ENCODE measurements at regions not wholly inside any gene's neighbourhood (a gene's known extent, or its start where the extent isn't known, plus 50 kb on each side); places are given as distances from the start of the nearest gene placed in this dataset.
A peak's percentile ranks its signal among the peaks of the same experiment; 100 is the strongest.

- Mint-ChIP-seq H3K27me3 (ENCODE audit: low read depth) (no peaks in the 10 kb centered on the region), H3K4me1 (peaks cover 11% of the 10 kb centered on the region), H3K27ac (no peak overlapping the region), H3K4me3 (no peak overlapping the region), H3K9me3 (peaks cover 14% of the 10 kb centered on the region), H3K36me3 (no peaks in the 10 kb centered on the region)
- peak in 1 of 2 experiments; percentile 10 for DNase-seq (ENCODE audit: low spot score in 2 of 2, unreplicated experiment in 2 of 2)
- TF ChIP-seq CTCF (IDR thresholded peaks at IDR 0.05; ENCODE audit: unreplicated experiment) = no peak
These were observed 259.2 kb downstream of the DLL1 start for GRCh38 chr6:170031684-170032121.

- Mint-ChIP-seq H3K36me3 (no peaks in the 10 kb centered on the region), H3K4me1 (peaks cover 19% of the 10 kb centered on the region), H3K27me3 (ENCODE audit: low read depth) (no peaks in the 10 kb centered on the region), H3K27ac (no peak overlapping the region), H3K9me3 (peaks cover 8% of the 10 kb centered on the region), H3K4me3 (no peak overlapping the region)
- DNase-seq (ENCODE audit: low spot score in 2 of 2, unreplicated experiment in 2 of 2) = peak in 1 of 2 experiments; percentile 7
- no peak for TF ChIP-seq CTCF (IDR thresholded peaks at IDR 0.05; ENCODE audit: unreplicated experiment)
These were observed 259.9 kb downstream of the DLL1 start for GRCh38 chr6:170030821-170031471.

- Mint-ChIP-seq H3K4me3 (no peak overlapping the region), H3K27ac (no peak overlapping the region), H3K36me3 (no peaks in the 10 kb centered on the region), H3K27me3 (ENCODE audit: low read depth) (no peaks in the 10 kb centered on the region), H3K4me1 (peaks cover 21% of the 10 kb centered on the region), H3K9me3 (peaks cover 8% of the 10 kb centered on the region)
- peak; percentile 4 to 28 for DNase-seq (ENCODE audit: low spot score in 2 of 2, unreplicated experiment in 2 of 2)
- no peak for TF ChIP-seq CTCF (IDR thresholded peaks at IDR 0.05; ENCODE audit: unreplicated experiment)
These were observed 260.5 kb downstream of the DLL1 start for GRCh38 chr6:170030284-170030815.

- DNase-seq (ENCODE audit: low spot score in 2 of 2, unreplicated experiment in 2 of 2) = peak; percentile 2 to 22
- Mint-ChIP-seq H3K27ac (no peak overlapping the region), H3K9me3 (peaks cover 8% of the 10 kb centered on the region), H3K36me3 (no peaks in the 10 kb centered on the region), H3K27me3 (ENCODE audit: low read depth) (no peaks in the 10 kb centered on the region), H3K4me3 (no peak overlapping the region), H3K4me1 (peaks cover 27% of the 10 kb centered on the region)
- no peak for TF ChIP-seq CTCF (IDR thresholded peaks at IDR 0.05; ENCODE audit: unreplicated experiment)
These were observed 261.2 kb downstream of the DLL1 start for GRCh38 chr6:170029416-170030283.

GRCh38 chr6:170028629-170029345 is 262.1 kb downstream of the DLL1 start:
- H3K4me1 Mint-ChIP-seq = peaks cover 29% of the 10 kb centered on the region

More at GRCh38 chr6:170028629-170029345, 262.1 kb downstream of the DLL1 start:
- no peak overlapping the region for H3K27ac Mint-ChIP-seq
- no peaks in the 10 kb centered on the region for H3K27me3 Mint-ChIP-seq (ENCODE audit: low read depth)
- peaks cover 8% of the 10 kb centered on the region for H3K9me3 Mint-ChIP-seq
- TF ChIP-seq CTCF (IDR thresholded peaks at IDR 0.05; ENCODE audit: unreplicated experiment) = no peak
- H3K36me3 Mint-ChIP-seq = no peaks in the 10 kb centered on the region
- DNase-seq (ENCODE audit: low spot score in 2 of 2, unreplicated experiment in 2 of 2) = peak in 1 of 2 experiments; percentile 32
- no peak overlapping the region for H3K4me3 Mint-ChIP-seq
